MM.1S (cell line): ENCODE measurements at regions not wholly inside any gene's neighbourhood (a gene's known extent, or its start where the extent isn't known, plus 50 kb on each side); places are given as distances from the start of the nearest gene placed in this dataset.

Experiments used
- EZH2 ChIP-seq: fragments of 300-600 bp; sonication (generic); optimal IDR thresholded peaks from 2 replicates; pipeline ENCODE3; 2017; ENCODE audit warnings: low read depth, mild to moderate bottlenecking, antibody characterized with exemption, low read length, mixed read lengths
- EZH2phosphoT487 ChIP-seq: fragments of 300-600 bp; sonication (generic); IDR thresholded peaks from 2 replicates; pipeline ENCODE4 v1.6.1; 2018; ENCODE audit warnings: antibody characterized with exemption, low read length
- TF ChIP-seq, protein P1 (sequence below): fragments of 300-600 bp; sonication (generic); IDR thresholded peaks from 2 replicates; pipeline ENCODE4 v1.5.1; 2016; ENCODE audit warnings: antibody characterized with exemption, low read length, mixed read lengths

- TF ChIP-seq, protein P1, sequence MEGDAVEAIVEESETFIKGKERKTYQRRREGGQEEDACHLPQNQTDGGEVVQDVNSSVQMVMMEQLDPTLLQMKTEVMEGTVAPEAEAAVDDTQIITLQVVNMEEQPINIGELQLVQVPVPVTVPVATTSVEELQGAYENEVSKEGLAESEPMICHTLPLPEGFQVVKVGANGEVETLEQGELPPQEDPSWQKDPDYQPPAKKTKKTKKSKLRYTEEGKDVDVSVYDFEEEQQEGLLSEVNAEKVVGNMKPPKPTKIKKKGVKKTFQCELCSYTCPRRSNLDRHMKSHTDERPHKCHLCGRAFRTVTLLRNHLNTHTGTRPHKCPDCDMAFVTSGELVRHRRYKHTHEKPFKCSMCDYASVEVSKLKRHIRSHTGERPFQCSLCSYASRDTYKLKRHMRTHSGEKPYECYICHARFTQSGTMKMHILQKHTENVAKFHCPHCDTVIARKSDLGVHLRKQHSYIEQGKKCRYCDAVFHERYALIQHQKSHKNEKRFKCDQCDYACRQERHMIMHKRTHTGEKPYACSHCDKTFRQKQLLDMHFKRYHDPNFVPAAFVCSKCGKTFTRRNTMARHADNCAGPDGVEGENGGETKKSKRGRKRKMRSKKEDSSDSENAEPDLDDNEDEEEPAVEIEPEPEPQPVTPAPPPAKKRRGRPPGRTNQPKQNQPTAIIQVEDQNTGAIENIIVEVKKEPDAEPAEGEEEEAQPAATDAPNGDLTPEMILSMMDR, result no peak
- no peak for TF ChIP-seq EZH2
- TF ChIP-seq EZH2phosphoT487, result no peak
Measured at GRCh38 chr4:8732681-8733243, 138.9 kb downstream of the HMX1 start.
